GM19463 (cell line): ENCODE measurements at regions not wholly inside any gene's neighbourhood (a gene's known extent, or its start where the extent isn't known, plus 50 kb on each side); places are given as distances from the start of the nearest gene placed in this dataset.

Experiments
- ATAC-seq: cut with Tn5 transposase; IDR thresholded peaks from one replicate; pipeline ENCODE4 v1.9.1; 2021; ENCODE audit warnings: mild to moderate bottlenecking, moderate library complexity; ENCODE audit not compliant: unreplicated experiment

DNA sequence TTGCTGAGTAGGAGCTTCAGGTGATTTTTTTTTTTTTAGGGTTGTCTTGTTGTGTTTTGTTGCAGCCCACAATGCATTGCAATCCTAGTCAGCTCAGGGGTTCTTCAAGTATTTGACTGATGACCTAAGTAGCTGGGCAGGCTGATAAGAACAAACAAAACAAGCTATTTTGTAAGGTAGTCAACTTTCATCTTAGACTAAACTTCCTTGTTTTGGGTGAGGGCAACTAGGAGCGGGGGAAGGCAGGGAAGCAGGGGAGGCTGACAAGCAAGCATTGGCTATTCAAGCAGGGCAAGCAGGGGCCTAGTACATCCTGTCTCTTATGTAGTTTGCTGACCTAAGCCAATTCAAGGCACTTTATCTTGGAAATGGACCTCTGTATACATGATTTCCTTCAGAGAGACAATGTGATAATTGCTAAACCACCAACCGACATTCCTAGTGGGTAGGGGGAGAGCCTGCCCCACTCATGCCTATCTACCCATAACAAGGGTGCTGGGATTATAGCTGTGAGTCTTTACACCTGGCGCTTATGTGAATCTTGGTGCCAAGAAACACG, 163.3 kb upstream of the PRKCQ start:
- no peak for ATAC-seq

- ATAC-seq = no peak
These were observed 161.5 kb upstream of the PRKCQ start for GRCh38 chr10:6741541-6741941.

DNA sequence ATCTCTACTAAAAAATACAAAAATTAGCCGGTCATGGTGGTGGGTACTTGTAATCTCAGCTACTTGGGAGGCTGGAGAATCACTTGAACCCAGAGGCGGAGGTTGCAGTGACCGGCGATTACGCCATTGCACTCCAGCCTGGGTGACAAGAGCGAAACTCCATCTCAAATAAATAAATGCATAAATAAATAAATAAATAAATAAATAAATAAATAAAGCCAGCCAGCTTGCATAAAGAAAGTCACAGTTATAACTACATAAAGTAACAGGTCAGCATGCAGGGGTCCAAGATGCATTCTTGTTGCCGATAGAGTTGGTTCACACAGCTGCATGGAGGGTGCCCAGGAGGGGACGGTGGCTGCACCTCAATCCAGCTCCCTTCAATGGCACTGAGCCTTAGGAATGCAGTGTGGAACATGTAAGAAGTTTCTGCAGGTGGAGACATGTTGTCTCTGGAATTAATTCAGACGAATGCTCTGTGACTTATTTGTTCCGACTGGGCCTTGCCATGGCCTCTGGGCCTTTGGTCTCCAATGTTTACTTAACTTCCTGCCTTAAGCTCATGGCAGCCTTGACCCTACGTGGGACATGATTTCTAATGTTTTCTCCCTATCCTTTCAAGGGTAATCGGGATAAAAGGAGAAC, 159.6 kb upstream of the PRKCQ start:
- no peak for ATAC-seq

- no peak for ATAC-seq
These were observed 158.2 kb upstream of the PRKCQ start for GRCh38 chr10:6738112-6738768.

- no peak for ATAC-seq
These were observed 157.7 kb upstream of the PRKCQ start for GRCh38 chr10:6737758-6738111.

- no peak for ATAC-seq
These were observed 157.1 kb upstream of the PRKCQ start for GRCh38 chr10:6737080-6737641.

DNA sequence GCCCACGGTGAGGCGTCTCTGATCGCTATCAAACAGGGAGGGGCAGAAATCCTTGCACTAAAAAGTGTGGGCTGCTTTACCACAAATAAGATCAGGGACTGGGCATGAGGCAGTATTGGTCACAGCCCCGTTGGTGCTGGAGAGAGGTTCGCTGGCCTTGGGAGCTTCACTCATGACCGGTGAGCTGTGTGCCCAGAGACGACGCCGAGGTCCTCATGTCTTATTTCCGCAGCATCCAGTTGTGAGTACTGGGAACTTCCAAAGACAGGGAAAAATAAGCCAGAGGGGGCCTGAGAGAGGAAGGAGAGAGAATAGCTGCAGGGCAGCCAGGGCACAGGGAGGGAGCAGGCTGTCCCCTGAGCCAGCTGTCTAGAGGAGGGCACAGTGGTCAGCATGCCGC, 154.2 kb upstream of the PRKCQ start:
- no peak for ATAC-seq

DNA sequence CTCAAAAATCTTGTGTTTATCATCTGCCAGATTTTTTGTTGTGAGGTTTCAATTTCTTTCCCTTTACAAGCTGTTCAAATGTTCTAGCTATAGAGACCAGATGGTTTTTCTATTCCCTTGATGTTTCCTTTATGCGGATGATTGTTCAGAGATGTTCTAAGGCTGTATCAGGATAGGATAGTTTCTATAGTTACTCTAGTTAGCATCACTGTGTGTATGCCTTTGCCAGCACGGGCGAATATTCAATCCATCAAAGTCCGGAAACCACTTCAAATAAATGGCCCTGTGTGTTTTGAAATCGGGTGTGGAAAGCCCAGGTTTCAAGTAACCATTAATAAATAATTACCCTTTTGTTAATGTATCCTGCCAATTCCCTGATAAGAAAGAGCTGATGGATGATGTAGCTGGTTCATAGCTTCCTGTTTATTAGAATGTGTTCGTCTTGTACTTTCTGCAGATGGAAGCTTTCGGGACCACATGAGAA, 149.8 kb upstream of the PRKCQ start:
- ATAC-seq = no peak

- no peak for ATAC-seq
These were observed 149.1 kb upstream of the PRKCQ start for GRCh38 chr10:6729071-6729774.

GRCh38 chr10:6726924-6727323, 146.8 kb upstream of the PRKCQ start:
- ATAC-seq = no peak

DNA sequence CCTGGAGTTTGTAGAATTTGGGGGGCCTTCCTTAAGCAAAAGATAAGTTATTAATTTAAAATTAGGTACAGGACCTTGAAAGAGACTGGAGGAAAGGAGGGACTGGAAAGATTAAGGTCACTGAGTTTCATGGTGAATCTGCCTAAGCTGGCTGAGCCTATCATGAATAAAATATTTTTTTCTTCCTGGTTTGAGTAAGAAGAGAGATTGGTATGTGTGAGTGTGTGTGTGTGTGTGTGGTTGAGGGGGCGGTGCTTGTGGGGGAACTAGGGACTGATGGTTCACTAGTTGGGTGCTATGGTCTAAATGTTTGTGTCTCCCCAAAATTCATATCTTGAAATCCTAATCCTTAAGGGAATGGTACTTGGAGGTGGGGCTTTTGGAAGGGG, 142.5 kb upstream of the PRKCQ start:
- no peak for ATAC-seq

GRCh38 chr10:6721964-6722615, 142.0 kb upstream of the PRKCQ start:
- no peak for ATAC-seq

GRCh38 chr10:6721480-6721879, 141.4 kb upstream of the PRKCQ start:
- ATAC-seq = no peak

- no peak for ATAC-seq
These were observed 139.5 kb upstream of the PRKCQ start for GRCh38 chr10:6719561-6719960.

GRCh38 chr10:6718550-6718949, 138.5 kb upstream of the PRKCQ start:
- no peak for ATAC-seq

- no peak for ATAC-seq
These were observed 136.4 kb upstream of the PRKCQ start for GRCh38 chr10:6716516-6716915.

DNA sequence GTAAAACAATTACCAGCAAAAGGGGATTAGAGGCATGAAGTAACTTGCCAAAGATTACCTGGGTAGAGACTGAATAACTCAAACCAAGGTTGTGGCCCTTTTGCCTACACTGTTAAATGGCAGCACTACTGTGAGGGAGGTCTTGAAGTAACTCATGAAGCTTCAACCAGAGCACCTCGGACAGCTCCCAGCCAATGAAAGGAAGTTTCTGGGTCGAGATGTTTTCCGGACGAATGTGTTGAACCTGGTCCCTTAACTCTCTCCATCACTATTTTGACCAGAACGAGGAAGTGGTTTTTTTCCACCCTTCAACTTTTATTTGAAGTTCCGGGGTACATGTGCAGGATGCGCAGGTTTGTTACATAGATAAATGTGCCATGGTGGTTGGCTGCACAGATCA, 133.6 kb upstream of the PRKCQ start:
- no peak for ATAC-seq

GRCh38 chr10:6713120-6713519, 133.0 kb upstream of the PRKCQ start:
- no peak for ATAC-seq

- ATAC-seq = no peak
These were observed 131.8 kb upstream of the PRKCQ start for GRCh38 chr10:6711881-6712280.

DNA sequence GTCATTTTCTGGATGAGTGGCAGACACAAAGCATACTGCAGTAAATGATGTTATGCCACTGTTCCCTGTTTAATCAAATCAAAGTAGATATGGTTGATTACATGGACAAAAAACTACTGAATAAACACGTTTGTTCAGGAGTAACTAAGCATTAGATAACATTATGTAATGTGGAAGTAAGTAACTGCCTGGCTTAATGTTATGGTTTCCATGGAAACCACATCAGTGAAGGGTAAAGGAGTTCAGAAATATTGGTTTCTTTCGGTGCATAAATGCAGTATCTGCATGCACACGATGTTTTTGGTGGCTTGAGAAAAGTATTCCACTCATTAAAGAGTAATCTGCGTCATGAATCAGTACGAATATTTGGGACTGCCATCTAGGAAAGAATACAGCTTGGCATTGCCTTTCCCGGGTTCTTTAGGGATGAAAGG, 131.3 kb upstream of the PRKCQ start:
- no peak for ATAC-seq

DNA sequence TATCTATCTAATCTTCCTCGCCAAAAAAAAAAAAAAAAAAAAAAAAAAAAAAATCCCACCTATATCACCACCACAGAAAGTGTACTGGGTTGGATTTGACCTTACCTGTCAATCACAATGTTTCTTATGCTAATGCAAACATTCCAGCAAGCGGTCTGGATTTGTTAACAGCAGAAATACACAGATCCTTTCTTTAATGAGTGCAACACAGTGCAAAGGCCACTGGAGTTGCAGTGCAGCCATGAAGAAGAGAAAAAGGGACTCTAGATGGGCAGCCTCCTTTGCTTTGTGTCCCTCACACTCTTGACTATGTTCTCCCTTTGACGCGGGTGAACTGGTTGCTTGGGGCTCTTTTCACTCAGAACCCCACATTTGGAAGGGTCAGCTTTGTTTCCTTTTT, 127.3 kb upstream of the PRKCQ start:
- no peak for ATAC-seq
